Renal cortex interstitium (tissue), 11 donors: ENCODE measurements at regions not wholly inside any gene's neighbourhood (a gene's known extent, or its start where the extent isn't known, plus 50 kb on each side); places are given as distances from the start of the nearest gene placed in this dataset.
A peak's percentile ranks its signal among the peaks of the same experiment; 100 is the strongest.
"Not testable (repeated sequence)": the region's sequence is repeated elsewhere in the genome, so short reads cannot be mapped to it uniquely, and the experiment has no call there.

Experiments
- DNase-seq, 11 donors: peaks; one replicate each; pipeline ENCODE4 v3.0.0-alpha.2; 2013; ENCODE audit warnings: low read depth in 9 of 11, low spot score in 4 of 11; ENCODE audit errors: extremely low read depth in 1 of 11

DNA sequence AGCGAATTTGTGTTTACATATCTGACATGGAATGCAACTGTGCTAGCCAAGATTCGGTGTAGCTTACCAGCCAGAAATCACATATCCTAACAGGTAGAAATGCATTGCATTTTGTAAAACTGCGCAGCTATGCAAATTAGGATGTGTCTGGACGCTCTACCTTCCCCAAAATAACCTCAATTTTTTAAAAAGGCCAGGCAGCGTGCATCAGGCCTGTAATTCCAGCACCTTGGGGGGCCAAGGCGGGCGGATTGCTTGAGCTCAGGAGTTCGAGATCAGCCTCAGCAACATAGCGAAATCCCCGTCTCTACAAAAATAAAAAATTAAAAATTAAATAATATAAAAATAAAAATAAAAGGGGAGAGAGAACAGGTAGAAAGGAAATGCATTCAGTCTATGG lies 305.0 kb downstream of the TYW1 start:
- no peak for DNase-seq

GRCh38 chr7:67302113-67303039 lies 305.7 kb downstream of the TYW1 start:
- DNase-seq, result peak; percentile 99 to 100 (median 100)

DNA sequence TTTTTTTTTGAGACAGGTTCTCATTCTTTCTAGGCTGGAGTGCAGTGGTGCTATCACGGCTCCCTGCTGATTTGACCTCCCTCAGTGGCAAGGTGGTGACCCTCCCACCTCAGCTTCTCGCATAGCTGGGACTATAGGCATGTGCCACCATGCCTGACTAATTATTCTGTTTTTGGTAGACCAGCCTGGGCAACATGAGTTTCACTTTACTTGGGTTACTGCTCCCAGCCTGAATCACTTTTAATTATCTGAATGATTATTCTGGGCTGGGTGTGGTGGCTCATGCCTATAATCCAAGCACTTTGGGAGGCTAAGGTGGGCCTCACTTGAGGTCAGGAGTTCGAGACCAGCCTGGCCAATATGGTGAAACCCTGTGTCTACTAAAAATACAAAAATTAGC lies 308.2 kb downstream of the TYW1 start:
- not testable (repeated sequence) for DNase-seq

- no peak for DNase-seq
Observed at GRCh38 chr7:67306331-67306730, 309.7 kb downstream of the TYW1 start.

- DNase-seq, result no peak
Observed at GRCh38 chr7:67309764-67310549, 313.3 kb downstream of the TYW1 start.

DNA sequence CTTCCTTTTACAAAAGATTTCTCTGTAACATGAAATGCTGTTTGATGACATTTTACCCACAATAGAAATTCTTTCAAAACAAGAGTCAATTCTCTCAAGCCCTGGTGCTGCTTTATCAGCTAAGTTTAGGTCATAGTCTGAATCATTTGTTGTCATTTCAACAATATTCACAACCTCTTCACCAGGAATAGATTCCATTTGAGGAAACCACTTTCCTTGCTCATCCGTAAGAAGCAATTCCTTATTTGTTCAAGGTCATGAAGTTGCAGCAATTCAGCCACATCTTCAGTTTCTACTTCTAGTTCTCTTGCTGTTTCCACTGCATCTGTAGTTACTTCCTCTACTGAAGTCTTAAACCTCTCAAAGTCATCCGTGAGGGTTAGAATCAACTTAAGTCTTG lies 315.3 kb downstream of the TYW1 start:
- DNase-seq, result no peak

- DNase-seq, result no peak
Observed at GRCh38 chr7:67313213-67313612, 316.6 kb downstream of the TYW1 start.

DNA sequence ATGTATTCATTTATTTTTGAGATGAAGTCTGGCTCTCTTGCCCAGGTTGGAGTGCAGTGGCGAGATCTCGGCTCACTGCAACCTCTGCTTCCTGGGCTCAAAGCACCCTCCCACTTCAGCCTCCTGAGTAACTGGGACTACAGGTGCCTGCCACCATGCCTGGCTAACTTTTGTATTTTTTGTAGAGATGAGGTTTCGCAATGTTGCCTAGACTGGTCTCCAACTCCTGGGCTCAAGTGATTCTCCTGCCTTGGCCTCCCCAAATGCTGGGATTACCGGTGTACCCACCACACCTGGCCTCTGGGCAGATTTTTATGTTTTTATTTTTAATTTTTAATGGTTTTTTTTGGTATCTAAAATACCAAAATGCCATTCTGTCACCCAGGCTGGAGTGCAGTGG lies 320.3 kb downstream of the TYW1 start:
- not testable (repeated sequence) for DNase-seq

GRCh38 chr7:67328257-67328656 lies 331.6 kb downstream of the TYW1 start:
- not testable (repeated sequence) for DNase-seq

DNA sequence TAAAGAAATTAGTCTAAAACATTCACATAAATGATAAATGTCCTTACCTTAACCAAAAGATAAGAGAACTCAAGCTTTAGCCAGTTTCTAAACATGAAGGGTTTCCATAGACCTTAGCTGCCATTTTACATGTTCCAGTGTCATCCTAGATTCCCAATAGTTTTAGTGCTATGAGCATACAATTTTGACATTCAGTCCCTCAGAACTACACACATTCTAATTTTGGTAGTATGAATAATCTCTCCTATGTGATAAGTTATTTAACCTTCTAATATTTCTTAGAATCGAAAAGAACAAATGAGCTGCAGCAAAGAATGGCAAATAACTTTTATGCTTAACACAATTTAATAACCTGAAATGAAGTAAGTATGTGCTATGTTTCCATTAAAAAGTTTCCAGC lies 338.5 kb downstream of the TYW1 start:
- DNase-seq, result not testable (repeated sequence)

- DNase-seq, result not testable (repeated sequence)
Observed at GRCh38 chr7:67335663-67336062, 339.0 kb downstream of the TYW1 start.

DNA sequence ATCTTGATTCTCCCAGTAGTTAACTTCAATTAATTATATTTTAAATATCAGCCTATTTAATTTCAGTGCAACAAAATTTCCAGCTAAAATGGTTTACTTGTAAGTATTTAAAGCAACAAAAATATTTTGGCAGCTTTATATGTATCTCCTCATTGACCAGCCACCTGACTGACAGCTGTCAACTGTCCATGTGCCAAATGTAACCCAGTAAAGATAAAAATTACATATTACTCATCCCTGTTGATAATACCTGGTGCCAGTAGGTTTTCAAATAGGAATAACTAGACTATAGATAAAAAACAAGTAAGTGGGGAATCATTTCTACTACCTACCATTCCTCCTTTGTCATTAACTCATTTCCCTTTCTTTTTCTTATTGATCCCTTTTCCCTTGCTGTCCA lies 341.9 kb downstream of the TYW1 start:
- not testable (repeated sequence) for DNase-seq

DNA sequence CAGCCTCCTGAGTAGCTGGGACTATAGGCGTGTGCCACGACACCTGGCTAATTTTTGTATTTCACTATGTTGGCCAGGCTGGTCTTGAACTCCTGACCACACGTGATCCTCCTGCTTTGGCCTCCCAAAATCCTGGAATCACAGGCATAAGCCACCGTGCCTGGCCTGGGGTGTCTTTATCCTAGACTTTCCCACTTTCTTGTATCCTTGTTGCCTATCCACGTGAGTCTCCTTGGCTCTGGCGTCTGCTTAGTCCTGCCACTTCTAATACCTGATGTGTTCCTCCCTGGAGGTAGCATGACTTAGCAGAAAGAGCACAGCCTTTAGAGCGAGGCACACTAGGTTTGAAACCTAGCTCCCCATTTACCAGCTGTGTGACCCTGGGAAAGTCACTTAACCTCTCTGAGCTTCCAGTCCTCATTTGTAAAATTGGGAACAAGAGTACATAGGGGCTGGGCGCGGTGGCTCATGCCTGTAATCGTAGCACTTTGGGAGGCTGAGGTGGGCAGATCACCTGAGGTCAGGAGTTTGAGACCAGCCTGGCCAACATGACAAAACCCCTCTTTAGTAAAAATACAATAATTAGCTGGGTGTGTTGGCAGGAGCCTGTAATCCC lies 344.6 kb downstream of the TYW1 start:
- DNase-seq, result no peak

DNA sequence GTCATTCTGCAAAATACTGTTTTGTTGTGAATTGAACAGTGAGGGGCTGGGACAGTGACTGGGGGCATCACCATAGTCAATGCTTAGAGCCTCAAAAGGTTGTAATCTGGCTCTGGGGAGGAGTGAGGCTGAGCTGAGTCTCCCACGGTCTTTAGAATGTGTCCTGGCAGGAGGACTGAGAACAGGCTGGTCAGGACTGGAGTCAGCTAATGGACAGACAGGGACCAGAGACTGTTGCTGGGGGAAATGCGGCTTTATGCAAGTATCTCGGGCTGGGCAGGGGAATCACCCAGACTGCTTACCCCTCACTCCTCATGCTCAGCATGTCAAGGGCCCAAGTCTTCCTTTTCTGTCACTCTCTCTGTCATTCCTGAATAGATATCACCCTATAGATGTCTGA lies 346.5 kb downstream of the TYW1 start:
- DNase-seq, result no peak

GRCh38 chr7:67343572-67343971 lies 346.9 kb downstream of the TYW1 start:
- DNase-seq, result peak in 2 of 11 donors; percentile 6 to 20

DNA sequence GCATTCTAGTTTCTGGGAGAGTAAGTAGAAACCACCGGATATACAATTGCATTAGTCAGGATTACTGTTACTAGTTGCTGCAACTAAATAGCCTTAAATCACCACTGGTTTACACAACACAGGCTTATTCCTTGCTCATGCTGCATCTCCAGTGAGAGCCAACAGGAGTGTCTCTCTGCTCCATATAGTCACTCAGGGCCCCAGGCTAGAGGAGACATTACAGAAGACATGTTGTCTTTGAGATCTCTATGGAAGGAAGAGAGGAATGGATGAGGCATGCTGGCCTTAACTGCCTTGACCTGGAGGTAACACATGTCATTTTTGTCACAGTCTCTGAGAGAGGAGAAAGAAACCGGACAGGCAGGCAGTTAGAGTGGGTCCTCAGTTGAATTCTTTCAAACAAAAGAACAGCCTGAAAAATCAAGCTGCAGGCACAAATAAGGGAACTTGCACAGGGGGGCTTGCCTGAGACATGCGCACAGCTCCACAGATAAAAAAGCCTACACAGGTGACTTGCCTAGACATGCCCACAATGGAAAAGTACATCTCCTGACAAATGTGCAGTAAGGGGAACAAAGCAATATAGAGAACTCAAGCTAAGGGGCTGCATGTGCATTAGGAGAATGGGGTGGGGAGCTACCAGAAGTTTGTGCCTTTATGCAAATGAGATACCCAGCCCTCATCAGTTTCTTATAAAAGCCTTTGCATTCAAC lies 348.0 kb downstream of the TYW1 start:
- no peak for DNase-seq

- no peak for DNase-seq
Observed at GRCh38 chr7:67346126-67346525, 349.5 kb downstream of the TYW1 start.

DNA sequence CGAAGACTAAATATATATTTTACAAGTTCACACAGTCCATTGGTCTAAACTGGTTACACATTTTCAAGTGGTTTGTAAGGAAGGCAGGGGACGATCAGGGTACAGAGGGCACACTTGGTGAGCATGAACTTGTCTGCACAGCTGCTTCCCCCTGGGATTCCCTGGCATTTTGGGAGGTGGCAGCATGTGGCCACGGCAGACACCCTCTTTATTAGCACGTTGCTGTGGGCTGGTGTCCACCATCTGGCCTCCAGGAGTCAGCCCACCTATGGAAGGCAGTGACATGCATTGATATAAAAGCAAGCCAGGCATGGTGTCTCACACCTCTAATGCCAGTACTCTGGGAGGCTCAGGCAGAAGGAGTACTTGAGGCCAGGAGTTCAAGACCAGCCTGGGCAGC lies 350.2 kb downstream of the TYW1 start:
- no peak for DNase-seq

- DNase-seq, result no peak
Observed at GRCh38 chr7:67348171-67348570, 351.5 kb downstream of the TYW1 start.
